RWPE1 (cell line): ENCODE measurements at regions not wholly inside any gene's neighbourhood (a gene's known extent, or its start where the extent isn't known, plus 50 kb on each side); places are given as distances from the start of the nearest gene placed in this dataset.
A peak's percentile ranks its signal among the peaks of the same experiment; 100 is the strongest.

Experiments
- CTCF ChIA-PET: fragments of 350-600 bp; sonication (Branson Sonifier 250); formaldehyde crosslinking; extraction: SDS; loops from one replicate; lab custom pipeline; 2021; lab: Yijun Ruan, JAX
- POLR2A ChIA-PET: fragments of 400-600 bp; formaldehyde crosslinking; extraction: SDS; loops from one replicate; lab custom pipeline; 2020; ENCODE audit warnings: antibody characterized with exemption; ENCODE audit not compliant: low non-redundant PET; lab: Yijun Ruan, JAX
- DNase-seq: peaks from one replicate; pipeline ENCODE4 v3.0.0; 2012; ENCODE audit warnings: low spot score
- H3K27ac ChIP-seq: fragments of 450-650 bp; 2 replicates; pipeline ENCODE4 v1.5.1; 2017
- CTCF ChIP-seq: fragments of 450-650 bp; conservative IDR thresholded peaks from 2 replicates; pipeline ENCODE4 v1.5.1; 2017; ENCODE audit warnings: low read depth, mild to moderate bottlenecking

DNA sequence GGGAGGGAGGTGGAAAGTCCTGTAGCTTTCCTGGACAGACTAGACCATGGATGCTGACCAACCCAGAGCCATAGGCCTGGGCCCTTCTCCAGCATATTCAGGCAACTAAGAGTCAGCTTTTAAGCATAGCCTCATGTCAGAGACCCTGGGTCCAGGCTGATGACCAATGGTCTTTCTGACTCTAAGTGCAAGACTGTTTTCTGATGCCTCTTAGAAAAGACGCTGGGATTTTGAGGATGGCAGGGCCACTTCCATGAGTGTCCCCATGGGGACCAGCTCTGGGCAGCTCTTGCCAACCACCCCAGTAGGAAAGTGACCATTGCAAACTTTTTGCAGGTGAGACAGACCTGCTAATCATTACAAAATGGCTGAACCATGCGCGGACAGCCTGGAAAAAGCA, 135.6 kb upstream of the KL start:
- POLR2A ChIA-PET: no interaction called here
- DNase-seq: no peak
- H3K27ac ChIP-seq: peak overlapping the region; percentile 79
- CTCF ChIA-PET: interaction anchor here (0.7 kb wide), 1 partner anchor 844 kb away, joined by 3 read pairs; no protein-coding TSS in a partner anchor
- no peak for TF ChIP-seq CTCF

- ChIA-PET CTCF (interaction anchor here (0.6 to 0.7 kb wide), 2 partner anchors 295 to 843 kb away, joined by 3 to 4 read pairs; no protein-coding TSS in a partner anchor), POLR2A (no interaction called here)
- peak overlapping the region; percentile 79 for H3K27ac ChIP-seq
- TF ChIP-seq CTCF: no peak
- DNase-seq: peak; percentile 11
Observed at GRCh38 chr13:32881074-32881776, 135.0 kb upstream of the KL start.

GRCh38 chr13:32881777-32882145, 134.5 kb upstream of the KL start:
- TF ChIP-seq CTCF: no peak
- H3K27ac ChIP-seq: peak overlapping the region; percentile 60
- ChIA-PET CTCF (no interaction called here), POLR2A (no interaction called here)
- peak; percentile 63 for DNase-seq

GRCh38 chr13:32882691-32883090, 133.5 kb upstream of the KL start:
- CTCF ChIA-PET: interaction anchor here (0.7 kb wide), 1 partner anchor 273 kb away, joined by 3 read pairs; no protein-coding TSS in a partner anchor
- no peak overlapping the region for H3K27ac ChIP-seq
- POLR2A ChIA-PET: no interaction called here
- DNase-seq: no peak
- no peak for TF ChIP-seq CTCF

DNA sequence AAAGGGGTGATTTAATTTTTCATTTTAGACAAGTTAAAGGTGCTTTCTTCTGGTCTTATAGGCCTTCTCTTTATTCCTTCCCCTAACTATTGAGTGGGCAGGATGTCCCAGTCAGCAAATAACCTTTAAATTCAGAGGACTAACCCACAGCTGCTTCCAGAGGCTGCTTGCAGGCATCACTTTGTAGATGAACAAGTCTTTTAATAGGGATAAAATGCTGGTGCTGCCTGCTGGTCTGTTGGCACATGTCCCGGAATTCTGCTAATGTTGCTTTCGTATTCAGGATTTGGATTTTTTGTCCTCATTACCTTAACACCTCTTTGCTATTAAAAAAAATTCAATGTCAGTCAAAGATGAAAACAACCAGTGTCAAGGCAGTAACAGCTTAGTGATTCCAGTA, 132.7 kb upstream of the KL start:
- no peak for TF ChIP-seq CTCF
- no peak overlapping the region for H3K27ac ChIP-seq
- ChIA-PET CTCF (no interaction called here), POLR2A (no interaction called here)
- peak; percentile 8 for DNase-seq

- no peak overlapping the region for H3K27ac ChIP-seq
- POLR2A ChIA-PET: no interaction called here
- CTCF ChIA-PET: no interaction called here
- no peak for DNase-seq
- TF ChIP-seq CTCF: no peak
Observed at GRCh38 chr13:32887617-32888016, 128.6 kb upstream of the KL start.
